Vagina (tissue), 2 donors: ENCODE measurements at regions not wholly inside any gene's neighbourhood (a gene's known extent, or its start where the extent isn't known, plus 50 kb on each side); places are given as distances from the start of the nearest gene placed in this dataset.

Source experiments
- DNase-seq, 2 donors: peaks; one replicate each; pipeline ENCODE4 v3.0.0-alpha.2; 2017; ENCODE audit errors: extremely low spot score in 2 of 2
- H3K27ac ChIP-seq: fragments of 200-600 bp; sonication (generic); one replicate; pipeline ENCODE4 v1.5.1; 2019
- H3K27me3 ChIP-seq: fragments of 200-600 bp; sonication (generic); one replicate; pipeline ENCODE4 v1.5.1; 2019
- H3K36me3 ChIP-seq, 2 donors: fragments of 200-600 bp; sonication (generic); one replicate each; pipeline ENCODE4 v1.5.1; 2017 to 2019
- H3K4me1 ChIP-seq: fragments of 200-600 bp; sonication (generic); one replicate; pipeline ENCODE4 v1.5.1; 2019
- H3K4me3 ChIP-seq, 2 donors: fragments of 200-600 bp; sonication (generic); 1 replicate in 1 of 2; 2 replicates in 1 of 2; pipeline ENCODE4 v1.5.1; 2016 to 2019
- H3K9me3 ChIP-seq: fragments of 200-600 bp; sonication (generic); one replicate; pipeline ENCODE4 v1.5.1; 2019
- CTCF ChIP-seq, 3 experiments: fragments of 450-650 bp in 2 of 3; fragments of 200-600 bp in 1 of 3; sonication (generic) in 1 of 3; IDR thresholded peaks; one replicate each; pipeline ENCODE4 v1.5.1; 2017 to 2019; ENCODE audit warnings: antibody characterized with exemption in 3 of 3, mild to moderate bottlenecking in 2 of 3, moderate library complexity in 2 of 3
- POLR2A ChIP-seq, 2 donors: fragments of 450-650 bp; IDR thresholded peaks; one replicate each; pipeline ENCODE4 v1.6.1; 2017; ENCODE audit warnings: antibody characterized with exemption in 2 of 2, mild to moderate bottlenecking in 2 of 2, moderate library complexity in 2 of 2
- POLR2AphosphoS5 ChIP-seq, 2 donors: sonication (generic); formaldehyde crosslinking; IDR thresholded peaks; one replicate each; pipeline ENCODE4 v1.9.0; 2017; ENCODE audit warnings: antibody characterized with exemption in 2 of 2, mild to moderate bottlenecking in 2 of 2, low read depth in 1 of 2; ENCODE audit not compliant: insufficient read depth in 1 of 2
- intact Hi-C: fragments of 100-400 bp; cut with DNase I; formaldehyde crosslinking; loops from one replicate; pipeline ENCODE4 v1.15.1; 2023

GRCh38 chr3:177676148-177676547 lies 478.9 kb upstream of the TBL1XR1 start:
- H3K27ac ChIP-seq, result no peak overlapping the region
- H3K4me3 ChIP-seq, result no peak overlapping the region
- no peaks in the 10 kb centered on the region for H3K9me3 ChIP-seq
- no peak for DNase-seq
- no peaks in the 10 kb centered on the region for H3K36me3 ChIP-seq
- intact Hi-C loops, result no loop called here
- TF ChIP-seq CTCF (IDR thresholded peaks at IDR 0.05) (no peak), POLR2A (IDR thresholded peaks at IDR 0.05) (no peak), POLR2AphosphoS5 (IDR thresholded peaks at IDR 0.05; ENCODE audit: insufficient read depth in 1 of 2, low read depth in 1 of 2) (no peak)
- H3K27me3 ChIP-seq, result no peaks in the 10 kb centered on the region
- peaks cover 8% of the 10 kb centered on the region for H3K4me1 ChIP-seq

GRCh38 chr3:177676947-177677587 lies 479.8 kb upstream of the TBL1XR1 start:
- DNase-seq, result no peak
- intact Hi-C loops, result no loop called here
- H3K36me3 ChIP-seq, result no peaks in the 10 kb centered on the region
- peaks cover 8% of the 10 kb centered on the region for H3K4me1 ChIP-seq
- H3K27ac ChIP-seq, result no peak overlapping the region
- H3K27me3 ChIP-seq, result no peaks in the 10 kb centered on the region
- H3K4me3 ChIP-seq, result no peak overlapping the region
- H3K9me3 ChIP-seq, result no peaks in the 10 kb centered on the region
- TF ChIP-seq POLR2A (IDR thresholded peaks at IDR 0.05), result no peak
- no peak for TF ChIP-seq CTCF (IDR thresholded peaks at IDR 0.05)
- no peak for TF ChIP-seq POLR2AphosphoS5 (IDR thresholded peaks at IDR 0.05; ENCODE audit: insufficient read depth in 1 of 2, low read depth in 1 of 2)

- intact Hi-C loops, result no loop called here
- H3K4me1 ChIP-seq, result no peaks in the 10 kb centered on the region
Observed at GRCh38 chr3:177679568-177680471, 482.5 kb upstream of the TBL1XR1 start.

GRCh38 chr3:177680472-177680821 lies 483.2 kb upstream of the TBL1XR1 start:
- TF ChIP-seq POLR2A (IDR thresholded peaks at IDR 0.05), result no peak
- TF ChIP-seq CTCF (IDR thresholded peaks at IDR 0.05), result no peak
- no peak for TF ChIP-seq POLR2AphosphoS5 (IDR thresholded peaks at IDR 0.05; ENCODE audit: insufficient read depth in 1 of 2, low read depth in 1 of 2)
- intact Hi-C loops, result no loop called here
- H3K9me3 ChIP-seq, result no peaks in the 10 kb centered on the region
- H3K4me3 ChIP-seq, result no peak overlapping the region
- H3K27me3 ChIP-seq, result no peaks in the 10 kb centered on the region
- no peaks in the 10 kb centered on the region for H3K4me1 ChIP-seq
- no peaks in the 10 kb centered on the region for H3K36me3 ChIP-seq
- no peak overlapping the region for H3K27ac ChIP-seq
- DNase-seq, result no peak

More at GRCh38 chr3:177679568-177680471, 482.5 kb upstream of the TBL1XR1 start:
- TF ChIP-seq CTCF (IDR thresholded peaks at IDR 0.05) (no peak), POLR2A (IDR thresholded peaks at IDR 0.05) (no peak), POLR2AphosphoS5 (IDR thresholded peaks at IDR 0.05; ENCODE audit: insufficient read depth in 1 of 2, low read depth in 1 of 2) (no peak)
- DNase-seq, result no peak
- H3K27ac ChIP-seq, result no peak overlapping the region
- H3K4me3 ChIP-seq, result no peak overlapping the region
- H3K36me3 ChIP-seq, result no peaks in the 10 kb centered on the region
- no peaks in the 10 kb centered on the region for H3K9me3 ChIP-seq
- no peaks in the 10 kb centered on the region for H3K27me3 ChIP-seq

- no peaks in the 10 kb centered on the region for H3K4me1 ChIP-seq
- no peak for TF ChIP-seq CTCF (IDR thresholded peaks at IDR 0.05)
- TF ChIP-seq POLR2A (IDR thresholded peaks at IDR 0.05), result no peak
- TF ChIP-seq POLR2AphosphoS5 (IDR thresholded peaks at IDR 0.05; ENCODE audit: insufficient read depth in 1 of 2, low read depth in 1 of 2), result no peak
- H3K4me3 ChIP-seq, result no peak overlapping the region
- no peak for DNase-seq
- no peak overlapping the region for H3K27ac ChIP-seq
- intact Hi-C loops, result no loop called here
- H3K36me3 ChIP-seq, result no peaks in the 10 kb centered on the region
- H3K9me3 ChIP-seq, result no peaks in the 10 kb centered on the region
- H3K27me3 ChIP-seq, result no peaks in the 10 kb centered on the region
Observed at GRCh38 chr3:177681156-177681555, 483.9 kb upstream of the TBL1XR1 start.
